LNCaP clone FGC (cell line): ENCODE measurements at regions not wholly inside any gene's neighbourhood (a gene's known extent, or its start where the extent isn't known, plus 50 kb on each side); places are given as distances from the start of the nearest gene placed in this dataset.
A peak's percentile ranks its signal among the peaks of the same experiment; 100 is the strongest.

ENCODE experiments used
- DNase-seq: peaks from one replicate; pipeline ENCODE4 v3.0.0-alpha.2; 2011; ENCODE audit warnings: low read depth
- H3K4me3 ChIP-seq: 2 replicates; pipeline ENCODE4 v1.5.1; 2011; ENCODE audit warnings: mild to moderate bottlenecking, low read depth, low read length, control low read depth
- CTCF ChIP-seq: IDR thresholded peaks from 2 replicates; pipeline ENCODE4 v1.5.1; 2012; ENCODE audit warnings: mild to moderate bottlenecking; ENCODE audit not compliant: control insufficient read depth, insufficient read depth; ENCODE audit errors: extremely low read depth

- peak; percentile 76 for DNase-seq
- H3K4me3 ChIP-seq = no peak overlapping the region
- no peak for TF ChIP-seq CTCF
These were observed 132.3 kb upstream of the ELL2 start for GRCh38 chr5:96093890-96094381.

- no peak overlapping the region for H3K4me3 ChIP-seq
- no peak for TF ChIP-seq CTCF
- no peak for DNase-seq
These were observed 131.7 kb upstream of the ELL2 start for GRCh38 chr5:96093340-96093739.

- H3K4me3 ChIP-seq = no peak overlapping the region
- DNase-seq = no peak
- no peak for TF ChIP-seq CTCF
These were observed 130.2 kb upstream of the ELL2 start for GRCh38 chr5:96091874-96092273.

- no peak for TF ChIP-seq CTCF
- no peak for DNase-seq
- no peak overlapping the region for H3K4me3 ChIP-seq
These were observed 128.6 kb upstream of the ELL2 start for GRCh38 chr5:96090215-96090614.

- no peak for DNase-seq
- no peak overlapping the region for H3K4me3 ChIP-seq
- no peak for TF ChIP-seq CTCF
These were observed 127.3 kb upstream of the ELL2 start for GRCh38 chr5:96088706-96089498.

GRCh38 chr5:96087939-96088338 lies 126.3 kb upstream of the ELL2 start:
- DNase-seq = no peak
- no peak for TF ChIP-seq CTCF
- no peak overlapping the region for H3K4me3 ChIP-seq
